Mucosa of rectum (tissue), 2 donors: ENCODE measurements at regions not wholly inside any gene's neighbourhood (a gene's known extent, or its start where the extent isn't known, plus 50 kb on each side); places are given as distances from the start of the nearest gene placed in this dataset.
A peak's percentile ranks its signal among the peaks of the same experiment; 100 is the strongest.
"Not testable (repeated sequence)": the region's sequence is repeated elsewhere in the genome, so short reads cannot be mapped to it uniquely, and the experiment has no call there.

Experiments
- H3K27ac ChIP-seq, 2 donors: one replicate each; pipeline ENCODE4 v1.7.0; 2013; ENCODE audit warnings: inconsistent platforms in 2 of 2, low read depth in 2 of 2, low read length in 2 of 2
- H3K27me3 ChIP-seq, 2 donors: one replicate each; pipeline ENCODE4 v1.7.0; 2013; ENCODE audit warnings: low read length in 2 of 2; ENCODE audit not compliant: control insufficient read depth in 2 of 2, insufficient read depth in 2 of 2
- H3K36me3 ChIP-seq, 2 donors: one replicate each; pipeline ENCODE4 v1.7.0; 2013; ENCODE audit warnings: low read length in 2 of 2; ENCODE audit not compliant: control insufficient read depth in 2 of 2, insufficient read depth in 2 of 2
- H3K4me1 ChIP-seq, 2 donors: one replicate each; pipeline ENCODE4 v1.7.0; 2013; ENCODE audit warnings: low read length in 2 of 2, mild to moderate bottlenecking in 1 of 2; ENCODE audit not compliant: control insufficient read depth in 2 of 2, insufficient read depth in 2 of 2
- H3K4me3 ChIP-seq, 2 donors: one replicate each; pipeline ENCODE4 v1.7.0; 2013; ENCODE audit warnings: low read length in 2 of 2
- H3K9ac ChIP-seq, 2 donors: one replicate each; pipeline ENCODE4 v1.7.0; 2013; ENCODE audit warnings: low read length in 2 of 2, low read depth in 1 of 2, mild to moderate bottlenecking in 1 of 2
- H3K9me3 ChIP-seq, 2 donors: one replicate each; pipeline ENCODE4 v1.7.0; 2013; ENCODE audit warnings: low read length in 2 of 2; ENCODE audit not compliant: control insufficient read depth in 2 of 2
- donor health status: healthy.
- donor health status: Normal muscosa, but diverticular disease.

GRCh38 chr2:168320267-168320666 is 72.9 kb upstream of the STK39 start:
- H3K27ac ChIP-seq = no peak overlapping the region
- no peaks in the 10 kb centered on the region for H3K36me3 ChIP-seq
- H3K4me3 ChIP-seq = no peak overlapping the region
- H3K9me3 ChIP-seq = no peaks in the 10 kb centered on the region
- H3K4me1 ChIP-seq = no peaks in the 10 kb centered on the region
- H3K27me3 ChIP-seq = no peaks in the 10 kb centered on the region
- H3K9ac ChIP-seq = no peak overlapping the region

DNA sequence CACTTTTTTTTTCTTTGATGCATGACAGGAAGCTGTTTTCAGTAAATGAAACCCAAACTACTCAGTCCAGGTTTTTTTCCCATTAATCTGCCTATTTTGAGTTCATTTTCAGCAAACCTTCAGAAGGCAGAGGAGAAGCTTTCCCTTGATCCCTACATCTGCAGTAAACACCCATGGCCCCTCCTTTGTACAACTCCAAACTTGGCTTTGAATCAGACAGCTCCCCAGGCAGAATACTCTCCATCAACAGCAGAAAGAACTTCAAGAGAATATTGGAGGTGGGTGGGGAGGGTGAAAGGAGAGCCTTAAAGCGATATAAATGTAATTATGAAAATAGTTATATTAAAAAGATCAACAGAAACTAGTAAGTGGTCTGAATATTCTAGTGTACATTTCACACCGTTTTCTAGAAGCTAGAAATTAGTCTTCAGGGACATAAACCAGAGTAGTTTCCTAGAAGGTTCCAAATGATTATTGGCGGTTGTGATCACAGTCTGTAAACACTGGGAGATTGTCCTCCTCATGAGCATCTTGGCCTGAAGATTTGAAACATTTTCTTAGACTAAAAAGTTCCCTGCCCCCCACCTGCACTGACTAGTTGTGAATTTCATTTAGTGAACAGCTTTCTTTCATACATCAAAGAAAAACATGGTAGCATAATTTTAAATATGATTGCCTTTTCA is 75.1 kb upstream of the STK39 start:
- H3K9ac ChIP-seq = no peak overlapping the region
- no peak overlapping the region for H3K4me3 ChIP-seq
- no peak overlapping the region for H3K27ac ChIP-seq
- no peaks in the 10 kb centered on the region for H3K36me3 ChIP-seq
- H3K9me3 ChIP-seq = no peaks in the 10 kb centered on the region
- no peaks in the 10 kb centered on the region for H3K27me3 ChIP-seq
- no peaks in the 10 kb centered on the region for H3K4me1 ChIP-seq

DNA sequence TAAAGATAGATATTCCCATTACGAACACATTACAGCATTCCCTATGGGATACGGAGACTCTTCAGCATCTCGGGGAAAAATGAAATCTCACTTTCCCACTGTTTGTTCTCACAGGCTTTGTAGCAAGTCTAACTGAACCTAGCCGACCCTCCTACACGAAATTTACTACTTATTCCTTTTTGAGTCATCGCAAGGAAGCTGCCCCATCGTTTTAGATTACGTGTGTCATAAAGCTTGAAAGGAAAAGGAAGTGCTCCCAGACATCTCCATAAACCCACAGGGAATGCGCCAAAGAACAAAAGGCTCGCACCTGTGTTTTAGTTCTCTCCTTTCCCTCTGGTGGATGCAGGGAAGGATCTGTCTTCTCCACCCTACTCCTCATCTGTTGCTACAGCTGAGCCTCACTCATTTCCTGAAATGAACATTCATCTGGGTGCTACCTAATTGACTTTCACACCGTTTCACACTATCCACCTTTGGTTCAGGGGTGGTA is 76.2 kb upstream of the STK39 start:
- Histone ChIP-seq H3K9ac (no peak overlapping the region), H3K4me3 (no peak overlapping the region), H3K27ac (no peak overlapping the region), H3K4me1 (no peaks in the 10 kb centered on the region), H3K36me3 (no peaks in the 10 kb centered on the region), H3K9me3 (no peaks in the 10 kb centered on the region), H3K27me3 (no peaks in the 10 kb centered on the region)

- peak overlapping the region in 1 of 2 donors; percentile 5 for H3K27ac ChIP-seq
- H3K4me3 ChIP-seq = no peak overlapping the region
- H3K9ac ChIP-seq = no peak overlapping the region
Measured at GRCh38 chr2:168326572-168326971, 79.2 kb upstream of the STK39 start.

DNA sequence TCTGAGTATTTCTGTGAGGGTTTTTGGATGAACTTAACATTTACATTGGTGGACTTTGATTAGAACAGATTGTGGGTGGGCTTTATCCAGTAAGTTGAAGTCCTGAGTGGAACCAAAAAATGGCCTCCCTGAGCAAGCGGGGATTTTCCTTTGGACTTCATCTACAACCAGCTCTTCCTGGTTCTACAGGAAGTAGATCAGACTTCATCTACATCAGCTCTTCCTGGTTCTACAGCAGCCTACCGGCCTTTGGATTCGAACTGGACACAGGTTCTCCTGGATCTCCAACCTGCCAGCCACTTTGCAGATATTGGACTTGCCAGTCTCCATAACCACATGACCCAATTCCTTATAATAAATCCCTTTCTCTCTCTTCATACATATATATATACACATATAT is 79.9 kb upstream of the STK39 start:
- H3K27ac ChIP-seq = no peak overlapping the region
- no peak overlapping the region for H3K9ac ChIP-seq

More at GRCh38 chr2:168326572-168326971, 79.2 kb upstream of the STK39 start:
- Histone ChIP-seq H3K9me3 (no peaks in the 10 kb centered on the region), H3K4me1 (no peaks in the 10 kb centered on the region), H3K27me3 (no peaks in the 10 kb centered on the region), H3K36me3 (no peaks in the 10 kb centered on the region)

GRCh38 chr2:168328421-168328820 is 81.0 kb upstream of the STK39 start:
- no peak overlapping the region for H3K27ac ChIP-seq
- H3K4me1 ChIP-seq = no peaks in the 10 kb centered on the region
- no peak overlapping the region for H3K4me3 ChIP-seq
- no peak overlapping the region for H3K9ac ChIP-seq
- H3K36me3 ChIP-seq = no peaks in the 10 kb centered on the region
- H3K9me3 ChIP-seq = no peaks in the 10 kb centered on the region
- H3K27me3 ChIP-seq = no peaks in the 10 kb centered on the region

More for the DNA sequence above, 79.9 kb upstream of the STK39 start:
- Histone ChIP-seq H3K36me3 (no peaks in the 10 kb centered on the region), H3K4me1 (no peaks in the 10 kb centered on the region), H3K9me3 (no peaks in the 10 kb centered on the region), H3K27me3 (no peaks in the 10 kb centered on the region), H3K4me3 (no peak overlapping the region)

DNA sequence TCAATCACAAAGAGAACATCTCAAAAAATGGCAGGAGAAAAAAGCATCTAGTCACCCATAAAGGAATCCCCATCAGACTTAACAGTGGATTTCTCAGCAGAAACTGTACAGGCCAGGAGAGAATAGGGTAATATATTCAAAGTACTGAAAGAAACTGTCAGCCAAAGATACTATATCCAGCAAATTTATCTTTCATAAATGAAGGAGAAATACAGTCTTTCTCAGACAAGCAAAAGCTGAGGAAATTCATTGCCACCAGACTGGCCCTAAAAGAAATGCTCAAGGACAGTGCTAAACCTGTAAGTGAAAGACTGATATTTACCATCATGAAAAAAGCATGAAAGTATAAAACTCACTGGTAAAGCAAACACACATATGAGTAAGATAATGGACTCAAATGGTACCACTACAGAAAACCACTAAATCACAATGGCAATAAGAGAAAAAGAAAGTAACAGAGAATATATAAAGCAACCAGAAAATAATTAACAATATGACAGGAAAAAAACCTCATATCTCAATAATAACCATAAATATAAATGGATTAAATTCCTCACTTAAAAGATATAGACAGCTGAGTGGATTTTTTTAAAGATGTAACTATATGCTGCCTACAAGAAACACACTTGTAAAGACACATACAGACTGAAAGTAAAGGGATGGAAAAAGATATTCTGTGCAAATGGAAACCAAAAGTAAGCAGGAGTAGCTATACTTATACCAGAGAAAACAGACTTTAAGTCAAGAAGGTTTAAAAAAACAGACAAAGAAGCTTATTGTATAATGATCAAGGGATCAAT is 83.4 kb upstream of the STK39 start:
- no peaks in the 10 kb centered on the region for H3K36me3 ChIP-seq
- H3K4me3 ChIP-seq = no peak overlapping the region
- no peak overlapping the region for H3K9ac ChIP-seq
- H3K27me3 ChIP-seq = no peaks in the 10 kb centered on the region
- no peaks in the 10 kb centered on the region for H3K9me3 ChIP-seq
- no peak overlapping the region for H3K27ac ChIP-seq
- peaks cover 0 to 2% of the 10 kb centered on the region in 2 donors for H3K4me1 ChIP-seq

DNA sequence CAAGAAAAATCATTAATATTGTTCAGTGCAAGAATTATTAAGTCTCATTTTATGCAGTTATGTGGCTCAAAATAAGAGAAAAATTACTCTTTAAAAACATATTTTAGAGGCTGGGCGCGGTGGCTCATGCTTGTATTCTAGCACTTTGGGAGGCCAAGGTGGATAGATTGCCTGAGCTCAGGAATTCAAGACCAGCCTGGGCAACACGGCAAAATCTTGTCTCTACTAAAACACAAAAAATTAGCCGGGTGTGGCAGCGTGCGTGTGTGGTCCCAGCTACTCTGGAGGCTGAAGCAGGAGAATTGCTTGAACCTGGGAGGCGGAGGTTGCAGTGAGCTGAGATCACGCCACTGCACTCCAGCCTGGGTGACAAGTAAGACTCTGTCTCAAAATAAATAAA is 87.9 kb upstream of the STK39 start:
- H3K36me3 ChIP-seq, H3K27ac ChIP-seq, H3K4me1 ChIP-seq, H3K4me3 ChIP-seq, H3K9me3 ChIP-seq, H3K27me3 ChIP-seq, H3K9ac ChIP-seq: not testable (repeated sequence)

- H3K4me3 ChIP-seq = no peak overlapping the region
- no peaks in the 10 kb centered on the region for H3K27me3 ChIP-seq
- H3K9ac ChIP-seq = no peak overlapping the region
- H3K4me1 ChIP-seq = peaks cover 2 to 3% of the 10 kb centered on the region in 2 donors
- no peaks in the 10 kb centered on the region for H3K36me3 ChIP-seq
- H3K27ac ChIP-seq = no peak overlapping the region
- H3K9me3 ChIP-seq = no peaks in the 10 kb centered on the region
Measured at GRCh38 chr2:168336786-168337388, 89.5 kb upstream of the STK39 start.

- Histone ChIP-seq H3K27me3 (no peaks in the 10 kb centered on the region), H3K27ac (no peak overlapping the region), H3K4me1 (peaks cover 2 to 3% of the 10 kb centered on the region in 2 donors), H3K9me3 (no peaks in the 10 kb centered on the region), H3K9ac (no peak overlapping the region), H3K36me3 (no peaks in the 10 kb centered on the region), H3K4me3 (no peak overlapping the region)
Measured at GRCh38 chr2:168338292-168338691, 90.9 kb upstream of the STK39 start.
